ENCODE measurements at regions not wholly inside any gene's neighbourhood (a gene's known extent, or its start where the extent isn't known, plus 50 kb on each side); places are given as distances from the start of the nearest gene placed in this dataset.

- no peak for TF ChIP-seq ATF3 (IDR thresholded peaks at IDR 0.05; ENCODE audit: insufficient read depth, low read depth, low read length)
- TF ChIP-seq USF2 (IDR thresholded peaks at IDR 0.05; ENCODE audit: low read length), result no peak
Observed at GRCh38 chr15:25239471-25240345, 199.1 kb downstream of the UBE3A start.
